ENCODE measurements at regions not wholly inside any gene's neighbourhood (a gene's known extent, or its start where the extent isn't known, plus 50 kb on each side); places are given as distances from the start of the nearest gene placed in this dataset.
A peak's percentile ranks its signal among the peaks of the same experiment; 100 is the strongest.

DNA sequence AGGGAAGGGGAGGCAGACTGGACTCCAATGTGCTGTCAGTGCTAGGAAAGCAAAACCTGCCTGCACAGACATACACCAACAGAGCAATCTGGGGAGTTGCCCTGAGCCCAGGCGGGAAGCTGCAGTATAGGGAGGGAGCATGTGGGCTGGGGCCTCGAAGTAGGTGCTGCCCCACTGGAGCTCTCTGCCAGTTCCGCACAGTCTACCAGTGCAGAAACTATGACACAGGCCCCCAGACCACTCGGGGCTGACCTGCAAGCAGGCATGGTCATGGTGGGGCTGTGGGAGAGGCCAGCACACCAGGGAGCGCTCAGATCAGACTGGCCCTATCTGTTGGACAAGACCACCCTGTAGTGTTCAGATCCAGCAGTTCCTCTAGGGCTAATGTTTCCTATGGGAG, 344.1 kb upstream of the TRAM1L1 start:
- no peak for DNase-seq (ENCODE audit: low read depth)

- DNase-seq (ENCODE audit: low read depth): no peak
Observed at GRCh38 chr4:117434424-117434823, 349.0 kb upstream of the TRAM1L1 start.

GRCh38 chr4:117447925-117448324, 362.5 kb upstream of the TRAM1L1 start:
- no peak for DNase-seq (ENCODE audit: low read depth)

DNA sequence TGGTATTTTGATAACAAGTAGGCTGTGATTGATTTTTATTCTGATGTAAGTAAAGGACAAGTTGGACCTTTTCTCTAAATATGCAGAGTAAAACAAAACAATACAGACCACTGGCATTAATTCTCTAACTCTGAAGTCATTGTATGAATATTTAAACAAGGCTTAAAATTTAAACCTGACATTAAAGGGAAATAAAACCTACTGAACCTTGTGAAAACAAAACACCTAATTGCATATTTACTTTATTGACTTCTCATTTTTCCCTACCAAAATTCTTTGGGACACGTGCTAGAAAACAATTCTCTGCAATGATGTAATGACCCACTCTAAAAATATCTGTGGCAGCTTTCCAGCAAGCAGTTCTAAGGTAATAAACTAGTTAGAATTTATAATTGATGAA, 369.7 kb upstream of the TRAM1L1 start:
- no peak for DNase-seq (ENCODE audit: low read depth)

- no peak for DNase-seq (ENCODE audit: low read depth)
Observed at GRCh38 chr4:117466388-117466787, 381.0 kb upstream of the TRAM1L1 start.

- DNase-seq (ENCODE audit: low read depth): no peak
Observed at GRCh38 chr4:117467404-117467803, 382.0 kb upstream of the TRAM1L1 start.

DNA sequence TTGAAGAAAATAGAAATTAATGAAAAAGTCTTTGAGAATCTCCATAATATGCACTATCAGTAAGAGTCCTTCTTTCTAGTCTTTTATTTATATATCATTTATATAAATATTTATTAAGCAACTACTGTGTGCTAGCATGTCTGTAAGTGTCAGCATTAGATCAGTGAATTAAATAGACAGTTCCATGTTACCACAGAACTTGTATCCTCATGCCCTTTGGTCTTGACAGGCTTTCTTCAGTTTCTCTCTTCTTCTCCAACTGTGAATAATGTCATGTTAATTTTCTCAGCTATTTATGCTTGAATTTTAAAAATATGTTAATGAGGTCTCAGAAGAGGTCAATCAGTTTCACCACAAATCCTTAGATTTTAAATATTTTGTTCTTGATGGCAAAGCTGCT, 389.6 kb upstream of the TRAM1L1 start:
- no peak for DNase-seq (ENCODE audit: low read depth)

- DNase-seq (ENCODE audit: low read depth): no peak
Observed at GRCh38 chr4:117477925-117478324, 392.5 kb upstream of the TRAM1L1 start.

- DNase-seq (ENCODE audit: low read depth): no peak
Observed at GRCh38 chr4:117478702-117479101, 393.3 kb upstream of the TRAM1L1 start.

- no peak for DNase-seq (ENCODE audit: low read depth)
Observed at GRCh38 chr4:117479673-117480072, 394.3 kb upstream of the TRAM1L1 start.

DNA sequence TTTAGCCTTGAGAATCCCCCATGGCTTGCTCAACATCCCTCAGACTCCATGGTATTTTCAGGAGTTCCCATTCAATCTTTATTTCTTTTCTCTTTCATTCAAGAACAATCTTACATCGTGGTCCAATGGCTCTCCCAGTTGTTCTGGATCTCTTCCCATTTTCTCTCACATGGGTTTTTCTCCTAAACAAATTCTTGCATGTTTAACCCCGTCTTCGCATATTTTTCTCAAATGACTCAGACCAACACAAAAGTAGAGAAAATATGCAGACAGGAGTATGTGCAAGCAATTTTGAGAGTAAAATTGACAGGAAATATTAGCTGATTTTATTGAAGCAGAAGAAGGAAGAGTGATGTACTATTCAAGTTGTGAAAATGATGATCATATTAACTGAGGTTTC, 396.4 kb upstream of the TRAM1L1 start:
- DNase-seq (ENCODE audit: low read depth): peak; percentile 42

GRCh38 chr4:117488692-117489091, 403.3 kb upstream of the TRAM1L1 start:
- no peak for DNase-seq (ENCODE audit: low read depth)

- DNase-seq (ENCODE audit: low read depth): no peak
Observed at GRCh38 chr4:117489107-117489506, 403.7 kb upstream of the TRAM1L1 start.

DNA sequence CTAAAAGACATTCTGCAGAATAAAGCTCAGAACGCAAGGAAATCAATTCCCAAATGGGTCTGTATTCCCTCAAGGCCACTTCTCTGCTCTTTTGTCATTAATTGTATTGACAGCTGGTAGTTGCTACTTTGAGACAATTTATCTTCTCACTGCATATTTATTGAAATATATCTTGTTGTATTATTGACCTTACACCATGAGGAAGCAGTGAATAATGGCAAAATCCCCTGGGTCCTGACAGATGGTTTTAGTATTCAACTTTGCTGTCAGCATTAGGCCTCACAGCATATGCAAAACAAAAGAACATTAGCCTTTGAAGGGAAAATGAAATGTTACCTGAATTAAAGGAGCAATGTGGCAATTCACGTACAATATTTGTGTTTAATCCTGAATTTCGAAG, 406.1 kb upstream of the TRAM1L1 start:
- no peak for DNase-seq (ENCODE audit: low read depth)

DNA sequence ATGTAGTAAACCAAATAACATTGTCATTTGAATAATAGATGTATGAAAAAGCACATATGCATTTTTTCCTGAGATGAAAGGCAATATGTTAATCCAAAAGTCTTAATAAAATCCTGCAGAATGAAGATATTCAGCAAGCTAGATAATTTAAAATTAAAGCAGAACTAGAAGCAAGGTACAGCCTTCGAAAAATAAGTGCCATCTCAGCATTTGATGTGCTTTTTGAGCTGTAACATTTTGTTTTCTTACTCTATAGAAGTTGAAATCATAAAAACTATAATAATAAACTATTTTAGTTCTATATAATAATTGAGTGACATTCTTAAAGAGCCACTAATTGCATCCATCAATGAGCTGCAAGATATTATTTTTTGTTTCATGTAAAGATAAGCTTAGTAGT, 410.4 kb upstream of the TRAM1L1 start:
- DNase-seq (ENCODE audit: low read depth): no peak

GRCh38 chr4:117512414-117512813, 427.0 kb upstream of the TRAM1L1 start:
- DNase-seq (ENCODE audit: low read depth): no peak

DNA sequence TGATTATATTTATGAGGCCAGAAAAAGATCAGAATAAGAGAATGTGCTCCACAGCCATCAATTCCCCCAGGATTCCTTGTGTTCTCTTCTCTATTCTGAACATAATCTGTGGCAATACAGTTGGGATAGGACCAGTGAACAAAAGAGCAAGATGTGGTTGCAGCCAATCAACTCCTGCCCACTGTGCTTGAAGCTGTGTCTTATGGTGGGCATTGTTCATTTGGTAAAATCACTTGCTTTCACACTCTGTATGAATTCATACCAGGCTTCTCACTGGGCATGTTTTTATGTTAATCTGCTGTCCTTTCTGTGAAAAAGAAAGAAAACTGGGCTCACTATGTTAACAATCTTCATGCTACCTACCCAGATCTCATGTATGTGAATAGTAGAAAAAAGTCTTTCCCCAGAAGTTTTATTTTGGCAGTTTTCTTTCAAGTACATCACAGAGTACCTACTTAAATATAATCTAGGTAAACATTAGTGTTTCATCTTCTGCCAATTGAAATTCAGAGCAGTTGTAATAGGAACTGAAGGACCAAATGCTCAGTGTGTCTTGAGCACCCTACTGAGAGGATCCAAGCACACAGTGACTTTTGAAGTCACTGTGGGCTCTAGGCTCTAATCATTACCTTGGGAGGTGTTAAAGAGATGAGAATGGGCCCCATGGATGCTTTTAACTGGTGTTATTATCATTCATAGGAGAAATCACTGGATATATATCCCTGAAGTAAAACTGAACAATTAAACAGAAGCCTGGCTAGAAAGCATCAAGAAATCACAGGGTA, 429.2 kb upstream of the TRAM1L1 start:
- no peak for DNase-seq (ENCODE audit: low read depth)

GRCh38 chr4:117515921-117516320, 430.5 kb upstream of the TRAM1L1 start:
- DNase-seq (ENCODE audit: low read depth): no peak

GRCh38 chr4:117527601-117528000, 442.2 kb upstream of the TRAM1L1 start:
- no peak for DNase-seq (ENCODE audit: low read depth)

GRCh38 chr4:117529401-117529800, 444.0 kb upstream of the TRAM1L1 start:
- no peak for DNase-seq (ENCODE audit: low read depth)

DNA sequence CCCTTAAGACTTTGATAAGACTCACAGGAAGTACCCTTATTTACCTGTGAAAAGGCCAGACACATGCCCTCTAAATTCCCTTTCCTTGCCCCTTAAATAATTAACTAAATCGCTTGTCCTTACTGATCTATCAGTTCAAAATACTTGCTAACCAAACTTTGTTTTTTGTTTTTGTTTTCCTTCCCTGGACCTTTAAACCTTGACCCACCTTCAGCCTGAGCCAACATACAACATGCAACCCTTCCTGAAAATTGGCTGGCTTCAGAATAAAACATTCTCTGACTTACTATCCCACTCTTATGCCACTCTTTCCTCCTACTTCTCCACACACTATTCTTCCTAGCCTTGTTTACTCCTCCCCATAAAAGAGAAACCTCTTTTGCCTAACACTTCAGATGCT, 448.1 kb upstream of the TRAM1L1 start:
- no peak for DNase-seq (ENCODE audit: low read depth)

GRCh38 chr4:117545039-117545438, 459.7 kb upstream of the TRAM1L1 start:
- DNase-seq (ENCODE audit: low read depth): no peak

GRCh38 chr4:117549524-117549923, 464.1 kb upstream of the TRAM1L1 start:
- no peak for DNase-seq (ENCODE audit: low read depth)

DNA sequence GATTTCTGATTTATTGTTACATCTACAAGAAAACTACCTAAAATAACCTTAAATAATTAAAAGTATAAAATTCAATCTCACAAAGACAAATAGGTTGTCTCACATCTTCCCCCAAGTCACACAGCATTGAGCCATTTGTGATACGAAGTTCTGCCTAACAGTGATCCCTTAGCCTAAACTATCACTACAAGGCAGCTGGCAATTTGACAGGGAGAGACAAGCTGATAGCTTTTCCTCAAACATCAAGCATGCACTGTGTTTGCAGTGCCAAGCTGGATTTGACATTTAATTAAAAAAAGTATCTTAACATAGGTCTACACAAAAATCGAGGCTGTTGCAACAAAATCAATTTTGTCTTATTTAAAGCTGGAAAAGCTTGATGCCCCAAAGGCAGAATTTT, 464.7 kb upstream of the TRAM1L1 start:
- no peak for DNase-seq (ENCODE audit: low read depth)

All from iris pigment epithelial cell (primary cell).